Fibroblast of lung (primary cell): ENCODE measurements at regions not wholly inside any gene's neighbourhood (a gene's known extent, or its start where the extent isn't known, plus 50 kb on each side); places are given as distances from the start of the nearest gene placed in this dataset.

ENCODE experiments used
- CTCF ChIP-seq, 2 donors: IDR thresholded peaks in 1 of 2; conservative IDR thresholded peaks in 1 of 2; 1 replicate in 1 of 2; 2 replicates in 1 of 2; pipeline ENCODE4 v1.5.1; 2011 to 2012; ENCODE audit warnings: low read length in 2 of 2, control low read depth in 1 of 2, inconsistent platforms in 1 of 2, low read depth in 1 of 2, mild to moderate bottlenecking in 1 of 2
- EZH2 ChIP-seq: IDR thresholded peaks from 2 replicates; pipeline ENCODE4 v1.5.1; 2012; ENCODE audit warnings: low read length, control low read depth, mild to moderate bottlenecking; ENCODE audit errors: missing control alignments

DNA sequence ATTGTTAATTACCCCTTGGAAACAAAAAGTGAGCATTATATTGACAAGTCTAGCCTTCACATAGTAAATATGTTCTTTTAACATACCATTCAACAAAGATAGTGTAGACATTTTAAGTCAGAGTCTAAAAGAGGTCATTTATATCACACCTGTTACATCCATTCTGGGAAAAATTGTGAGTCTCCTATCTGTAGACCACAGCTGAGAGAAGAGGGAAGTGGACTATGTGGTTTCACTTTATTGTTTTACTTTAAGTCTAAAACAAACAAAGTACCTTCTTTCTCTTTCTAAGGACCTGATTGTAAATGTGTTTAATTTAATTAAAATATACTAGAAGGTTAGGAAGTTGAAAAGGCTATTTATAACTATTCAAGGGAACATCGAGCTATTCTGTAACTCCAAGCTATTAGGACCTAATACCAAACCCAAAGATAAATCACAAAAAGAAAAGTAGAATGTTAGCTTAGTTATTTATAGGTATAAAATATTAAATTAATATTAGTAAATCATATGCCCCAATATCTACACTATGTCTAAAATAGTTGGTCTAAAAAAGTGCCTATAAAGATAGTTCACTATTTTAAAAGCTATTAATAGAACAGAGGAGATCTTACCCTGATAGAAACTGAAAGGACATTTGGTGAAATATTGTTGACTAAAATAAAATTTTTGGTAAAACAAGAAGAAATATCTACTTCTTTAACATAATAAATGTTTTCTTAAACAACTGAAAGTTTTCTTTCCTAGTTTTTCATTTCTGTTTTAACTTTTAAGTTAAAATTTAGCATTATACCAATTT, 134.9 kb downstream of the TMEM167A start:
- TF ChIP-seq CTCF (conservative IDR thresholded peaks at IDR 0.05 in 1 of 2, IDR thresholded peaks at IDR 0.05 in 1 of 2; ENCODE audit: low read depth in 1 of 2, low read length in 2 of 2), result no peak
- TF ChIP-seq EZH2, result no peak
